AG09319 (cell line): ENCODE measurements at regions not wholly inside any gene's neighbourhood (a gene's known extent, or its start where the extent isn't known, plus 50 kb on each side); places are given as distances from the start of the nearest gene placed in this dataset.

ENCODE experiments used
- DNase-seq: peaks from one replicate; pipeline ENCODE4 v3.0.0-alpha.2; 2010; ENCODE audit warnings: low read depth; ENCODE audit errors: extremely low read depth
- TF ChIP-seq, protein P1 (sequence below): IDR thresholded peaks from 2 replicates; pipeline ENCODE4 v1.5.1; 2011; ENCODE audit warnings: low read depth, mild to moderate bottlenecking, inconsistent platforms, low read length, moderate library complexity

DNA sequence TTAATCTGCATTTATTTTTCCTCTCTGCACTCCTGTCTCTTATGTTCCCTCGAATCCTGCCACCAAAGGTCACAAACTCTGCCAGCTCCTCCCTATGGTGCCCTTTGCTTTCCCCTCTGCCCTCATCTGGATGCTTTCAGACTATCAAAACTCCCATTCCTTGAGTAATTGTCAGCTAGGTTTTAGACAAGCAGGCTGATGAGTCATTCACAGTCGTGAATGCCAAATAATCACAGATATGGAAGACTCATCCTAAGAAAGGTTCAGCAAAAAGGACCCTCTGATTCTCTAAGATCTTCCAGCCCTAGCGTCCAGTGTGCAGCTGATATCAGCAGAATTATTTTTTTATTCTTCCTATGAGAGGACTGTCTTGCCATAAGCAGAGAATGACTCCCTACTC lies 104.5 kb upstream of the NUDT12 start:
- no peak for DNase-seq
- TF ChIP-seq, protein P1, sequence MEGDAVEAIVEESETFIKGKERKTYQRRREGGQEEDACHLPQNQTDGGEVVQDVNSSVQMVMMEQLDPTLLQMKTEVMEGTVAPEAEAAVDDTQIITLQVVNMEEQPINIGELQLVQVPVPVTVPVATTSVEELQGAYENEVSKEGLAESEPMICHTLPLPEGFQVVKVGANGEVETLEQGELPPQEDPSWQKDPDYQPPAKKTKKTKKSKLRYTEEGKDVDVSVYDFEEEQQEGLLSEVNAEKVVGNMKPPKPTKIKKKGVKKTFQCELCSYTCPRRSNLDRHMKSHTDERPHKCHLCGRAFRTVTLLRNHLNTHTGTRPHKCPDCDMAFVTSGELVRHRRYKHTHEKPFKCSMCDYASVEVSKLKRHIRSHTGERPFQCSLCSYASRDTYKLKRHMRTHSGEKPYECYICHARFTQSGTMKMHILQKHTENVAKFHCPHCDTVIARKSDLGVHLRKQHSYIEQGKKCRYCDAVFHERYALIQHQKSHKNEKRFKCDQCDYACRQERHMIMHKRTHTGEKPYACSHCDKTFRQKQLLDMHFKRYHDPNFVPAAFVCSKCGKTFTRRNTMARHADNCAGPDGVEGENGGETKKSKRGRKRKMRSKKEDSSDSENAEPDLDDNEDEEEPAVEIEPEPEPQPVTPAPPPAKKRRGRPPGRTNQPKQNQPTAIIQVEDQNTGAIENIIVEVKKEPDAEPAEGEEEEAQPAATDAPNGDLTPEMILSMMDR: no peak

GRCh38 chr5:103657301-103657700 lies 94.7 kb upstream of the NUDT12 start:
- no peak for DNase-seq

DNA sequence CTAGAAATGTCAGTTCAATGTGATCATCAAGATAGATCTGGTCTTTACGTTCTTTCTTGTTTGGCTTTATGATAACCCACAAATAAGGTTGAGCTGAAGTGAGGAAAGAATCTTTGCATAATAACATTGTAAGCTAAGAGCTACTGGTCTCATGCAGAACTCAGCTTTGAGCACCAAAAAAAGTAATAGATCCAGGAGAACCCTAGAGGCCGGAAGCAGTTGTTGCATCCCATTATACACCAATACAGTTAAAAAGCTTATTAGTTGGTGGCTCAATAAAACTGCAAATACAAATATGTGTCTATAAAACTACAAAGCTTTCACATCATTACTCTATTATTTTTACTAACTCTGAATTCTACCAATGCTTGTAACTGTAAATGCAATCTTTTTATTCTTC lies 85.5 kb upstream of the NUDT12 start:
- no peak for DNase-seq
- TF ChIP-seq, protein P1: no peak

More at GRCh38 chr5:103657301-103657700, 94.7 kb upstream of the NUDT12 start:
- TF ChIP-seq, protein P1: no peak

- DNase-seq: no peak
- TF ChIP-seq, protein P1: no peak
Observed at GRCh38 chr5:103646698-103647614, 84.4 kb upstream of the NUDT12 start.

- TF ChIP-seq, protein P1: no peak
- DNase-seq: no peak
Observed at GRCh38 chr5:103645816-103646215, 83.2 kb upstream of the NUDT12 start.

- DNase-seq: no peak
Observed at GRCh38 chr5:103638979-103639378, 76.4 kb upstream of the NUDT12 start.

DNA sequence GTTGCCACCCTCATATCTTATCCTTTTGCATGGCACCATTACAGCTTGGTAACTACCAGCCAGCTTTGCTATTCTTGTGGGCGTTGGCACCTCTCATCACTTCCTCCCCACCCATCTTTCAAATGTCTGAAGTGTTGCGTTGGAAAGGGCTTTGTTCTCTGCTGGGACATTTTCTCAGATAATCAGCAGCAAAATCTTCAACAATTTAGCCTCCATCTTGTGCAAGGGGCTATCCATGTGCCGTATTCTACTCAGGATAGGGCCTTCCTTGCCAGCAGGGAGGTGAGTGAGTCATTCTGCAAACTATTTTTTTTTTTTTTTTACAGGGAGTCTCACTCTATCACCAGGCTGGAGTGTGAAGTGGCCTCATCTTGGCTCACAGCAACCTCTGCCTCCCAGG lies 62.1 kb upstream of the NUDT12 start:
- no peak for DNase-seq
- TF ChIP-seq, protein P1: no peak

More at GRCh38 chr5:103638979-103639378, 76.4 kb upstream of the NUDT12 start:
- TF ChIP-seq, protein P1: no peak
